ENCODE measurements at regions not wholly inside any gene's neighbourhood (a gene's known extent, or its start where the extent isn't known, plus 50 kb on each side); places are given as distances from the start of the nearest gene placed in this dataset.

DNA sequence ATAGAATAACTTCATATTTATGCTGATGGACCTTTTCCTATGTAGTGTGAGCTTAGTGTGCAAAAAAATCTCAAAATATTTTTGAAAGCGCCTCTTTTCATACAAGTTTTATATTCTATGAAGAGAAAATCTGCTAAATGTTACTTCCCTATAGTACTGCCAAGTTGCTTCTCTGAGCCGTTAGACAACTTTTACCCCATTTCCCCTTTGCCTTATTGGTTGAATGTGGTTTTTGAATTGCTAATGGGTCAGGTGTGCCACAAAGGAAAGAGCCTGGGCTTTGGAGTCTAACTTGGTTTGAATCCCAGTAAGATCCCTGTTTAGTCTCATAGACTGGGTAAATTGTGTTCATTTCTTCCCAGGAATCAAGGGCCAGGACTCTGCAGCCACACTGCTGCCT lies 261.5 kb downstream of the SNX10 start:
- TF ChIP-seq POLR2A (IDR thresholded peaks at IDR 0.05; ENCODE audit: low read length) = no peak
- TF ChIP-seq GATA1 (IDR thresholded peaks at IDR 0.05; ENCODE audit: low read depth, low read length) = no peak
